ENCODE measurements at regions not wholly inside any gene's neighbourhood (a gene's known extent, or its start where the extent isn't known, plus 50 kb on each side); places are given as distances from the start of the nearest gene placed in this dataset.

DNA sequence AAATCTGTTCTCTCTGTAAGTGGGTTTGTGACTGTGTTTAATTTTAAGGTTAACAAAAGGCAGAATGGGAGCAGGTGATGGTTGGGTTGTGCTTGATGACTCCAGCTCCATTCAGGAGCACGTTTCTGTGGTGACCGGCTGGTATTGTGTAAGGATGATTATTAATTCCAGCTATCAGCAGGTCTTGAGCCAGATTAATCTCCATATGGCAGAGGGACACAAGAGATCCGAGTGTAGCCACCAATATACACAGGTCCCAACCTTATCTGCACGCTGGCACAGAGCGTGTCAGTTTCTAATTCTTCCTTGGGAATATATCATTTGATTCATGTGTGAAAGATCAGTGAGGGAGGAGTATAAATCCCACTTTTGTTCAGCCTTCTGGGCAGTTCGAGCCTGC is 199.0 kb upstream of the DCC start:
- TF ChIP-seq, protein P1, sequence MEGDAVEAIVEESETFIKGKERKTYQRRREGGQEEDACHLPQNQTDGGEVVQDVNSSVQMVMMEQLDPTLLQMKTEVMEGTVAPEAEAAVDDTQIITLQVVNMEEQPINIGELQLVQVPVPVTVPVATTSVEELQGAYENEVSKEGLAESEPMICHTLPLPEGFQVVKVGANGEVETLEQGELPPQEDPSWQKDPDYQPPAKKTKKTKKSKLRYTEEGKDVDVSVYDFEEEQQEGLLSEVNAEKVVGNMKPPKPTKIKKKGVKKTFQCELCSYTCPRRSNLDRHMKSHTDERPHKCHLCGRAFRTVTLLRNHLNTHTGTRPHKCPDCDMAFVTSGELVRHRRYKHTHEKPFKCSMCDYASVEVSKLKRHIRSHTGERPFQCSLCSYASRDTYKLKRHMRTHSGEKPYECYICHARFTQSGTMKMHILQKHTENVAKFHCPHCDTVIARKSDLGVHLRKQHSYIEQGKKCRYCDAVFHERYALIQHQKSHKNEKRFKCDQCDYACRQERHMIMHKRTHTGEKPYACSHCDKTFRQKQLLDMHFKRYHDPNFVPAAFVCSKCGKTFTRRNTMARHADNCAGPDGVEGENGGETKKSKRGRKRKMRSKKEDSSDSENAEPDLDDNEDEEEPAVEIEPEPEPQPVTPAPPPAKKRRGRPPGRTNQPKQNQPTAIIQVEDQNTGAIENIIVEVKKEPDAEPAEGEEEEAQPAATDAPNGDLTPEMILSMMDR (IDR thresholded peaks at IDR 0.05), result no peak
- no peak for TF ChIP-seq POLR2A (IDR thresholded peaks at IDR 0.05)

All from heart left ventricle (tissue), 13 donors.